ENCODE measurements at regions not wholly inside any gene's neighbourhood (a gene's known extent, or its start where the extent isn't known, plus 50 kb on each side); places are given as distances from the start of the nearest gene placed in this dataset.

- no peak overlapping the region for H3K27ac ChIP-seq (ENCODE audit: low read depth, low read length)
- Mint-ChIP-seq H3K4me3 (peak overlapping the region in 9 of 10 donors; percentile 34 to 77 (median 63)), H3K36me3 (peaks cover 0 to 4% (median 0%) of the 10 kb centered on the region in 5 donors), H3K4me1 (peaks cover 0 to 10% (median 6%) of the 10 kb centered on the region in 7 donors), H3K9me3 (peaks cover 0 to 1% (median 0%) of the 10 kb centered on the region in 11 donors), H3K27me3 (peaks cover 20 to 42% (median 24%) of the 10 kb centered on the region in 5 donors), H3K27ac (peak overlapping the region in 2 of 9 donors; percentile 28 to 74)
- H3K4me3 ChIP-seq (ENCODE audit: low read length), result no peak overlapping the region
- intact Hi-C loops (cut with micrococcal nuclease), result no loop called here
- no peaks in the 10 kb centered on the region for H3K4me1 ChIP-seq (ENCODE audit: control insufficient read depth in 2 of 2, insufficient read depth in 2 of 2, low read length in 2 of 2)
- ChIA-PET POLR2A (no interaction called here), CTCF (no interaction called here)
- ATAC-seq, result peak; percentile 73
- no peaks in the 10 kb centered on the region for H3K36me3 ChIP-seq (ENCODE audit: control insufficient read depth in 2 of 3, insufficient read depth in 3 of 3, low read length in 3 of 3)
- no peaks in the 10 kb centered on the region for H3K9me3 ChIP-seq (ENCODE audit: control insufficient read depth in 2 of 3, low read length in 3 of 3)
- no peaks in the 10 kb centered on the region for H3K27me3 ChIP-seq (ENCODE audit: control insufficient read depth in 2 of 2, insufficient read depth in 2 of 2, low read length in 2 of 2)
- peak in 4 of 9 donors; percentile 5 to 19 (median 12) for DNase-seq
These were observed 118.7 kb downstream of the VAPA start for GRCh38 chr18:10032331-10033015.

GRCh38 chr18:10033016-10033399 is 119.2 kb downstream of the VAPA start:
- Mint-ChIP-seq H3K9me3 (peaks cover 0 to 2% (median 0%) of the 10 kb centered on the region in 11 donors), H3K4me3 (peak overlapping the region in 9 of 10 donors; percentile 34 to 77 (median 63)), H3K36me3 (peaks cover 0 to 4% (median 0%) of the 10 kb centered on the region in 5 donors), H3K4me1 (peaks cover 0 to 10% (median 6%) of the 10 kb centered on the region in 7 donors), H3K27me3 (peaks cover 23 to 45% (median 25%) of the 10 kb centered on the region in 5 donors), H3K27ac (peak overlapping the region in 1 of 9 donors; percentile 74)
- no peaks in the 10 kb centered on the region for H3K36me3 ChIP-seq (ENCODE audit: control insufficient read depth in 2 of 3, insufficient read depth in 3 of 3, low read length in 3 of 3)
- no peak overlapping the region for H3K4me3 ChIP-seq (ENCODE audit: low read length)
- no peaks in the 10 kb centered on the region for H3K4me1 ChIP-seq (ENCODE audit: control insufficient read depth in 2 of 2, insufficient read depth in 2 of 2, low read length in 2 of 2)
- intact Hi-C loops (cut with micrococcal nuclease), result no loop called here
- POLR2A ChIA-PET, result no interaction called here
- DNase-seq (no peak), ATAC-seq (no peak)
- H3K27me3 ChIP-seq (ENCODE audit: control insufficient read depth in 2 of 2, insufficient read depth in 2 of 2, low read length in 2 of 2), result no peaks in the 10 kb centered on the region
- H3K27ac ChIP-seq (ENCODE audit: low read depth, low read length), result no peak overlapping the region
- CTCF ChIA-PET, result no interaction called here
- no peaks in the 10 kb centered on the region for H3K9me3 ChIP-seq (ENCODE audit: control insufficient read depth in 2 of 3, low read length in 3 of 3)

GRCh38 chr18:10035281-10035991 is 121.6 kb downstream of the VAPA start:
- DNase-seq (no peak), ATAC-seq (no peak)
- H3K9me3 Mint-ChIP-seq, result peaks cover 0 to 3% (median 0%) of the 10 kb centered on the region in 11 donors
- intact Hi-C loops (cut with micrococcal nuclease), result no loop called here
- Histone ChIP-seq H3K36me3 (ENCODE audit: control insufficient read depth in 2 of 3, insufficient read depth in 3 of 3, low read length in 3 of 3) (no peaks in the 10 kb centered on the region), H3K27ac (ENCODE audit: low read depth, low read length) (no peak overlapping the region), H3K4me3 (ENCODE audit: low read length) (no peak overlapping the region), H3K4me1 (ENCODE audit: control insufficient read depth in 2 of 2, insufficient read depth in 2 of 2, low read length in 2 of 2) (no peaks in the 10 kb centered on the region), H3K27me3 (ENCODE audit: control insufficient read depth in 2 of 2, insufficient read depth in 2 of 2, low read length in 2 of 2) (no peaks in the 10 kb centered on the region), H3K9me3 (ENCODE audit: control insufficient read depth in 2 of 3, low read length in 3 of 3) (no peaks in the 10 kb centered on the region)
- ChIA-PET POLR2A (no interaction called here), CTCF (no interaction called here)
- peaks cover 22 to 50% (median 24%) of the 10 kb centered on the region in 5 donors for H3K27me3 Mint-ChIP-seq
- H3K36me3 Mint-ChIP-seq, result peaks cover 0 to 4% (median 0%) of the 10 kb centered on the region in 5 donors
- peaks cover 0 to 10% (median 6%) of the 10 kb centered on the region in 7 donors for H3K4me1 Mint-ChIP-seq
- no peak overlapping the region for H3K4me3 Mint-ChIP-seq
- H3K27ac Mint-ChIP-seq, result no peak overlapping the region

GRCh38 chr18:10036479-10036878 is 122.7 kb downstream of the VAPA start:
- ChIA-PET POLR2A (no interaction called here), CTCF (no interaction called here)
- Mint-ChIP-seq H3K4me3 (no peak overlapping the region), H3K4me1 (peaks cover 0 to 10% (median 6%) of the 10 kb centered on the region in 7 donors), H3K27me3 (peaks cover 16 to 42% (median 22%) of the 10 kb centered on the region in 5 donors), H3K27ac (no peak overlapping the region), H3K9me3 (peaks cover 1 to 12% (median 4%) of the 10 kb centered on the region in 11 donors), H3K36me3 (peaks cover 0 to 4% (median under 1%) of the 10 kb centered on the region in 5 donors)
- no peaks in the 10 kb centered on the region for H3K36me3 ChIP-seq (ENCODE audit: control insufficient read depth in 2 of 3, insufficient read depth in 3 of 3, low read length in 3 of 3)
- no peaks in the 10 kb centered on the region for H3K4me1 ChIP-seq (ENCODE audit: control insufficient read depth in 2 of 2, insufficient read depth in 2 of 2, low read length in 2 of 2)
- H3K4me3 ChIP-seq (ENCODE audit: low read length), result no peak overlapping the region
- intact Hi-C loops (cut with micrococcal nuclease), result no loop called here
- no peak for ATAC-seq
- no peaks in the 10 kb centered on the region for H3K27me3 ChIP-seq (ENCODE audit: control insufficient read depth in 2 of 2, insufficient read depth in 2 of 2, low read length in 2 of 2)
- DNase-seq, result no peak
- no peaks in the 10 kb centered on the region for H3K9me3 ChIP-seq (ENCODE audit: control insufficient read depth in 2 of 3, low read length in 3 of 3)
- H3K27ac ChIP-seq (ENCODE audit: low read depth, low read length), result no peak overlapping the region

GRCh38 chr18:10037181-10037580 is 123.4 kb downstream of the VAPA start:
- intact Hi-C loops (cut with micrococcal nuclease), result no loop called here
- Histone ChIP-seq H3K27me3 (ENCODE audit: control insufficient read depth in 2 of 2, insufficient read depth in 2 of 2, low read length in 2 of 2) (no peaks in the 10 kb centered on the region), H3K36me3 (ENCODE audit: control insufficient read depth in 2 of 3, insufficient read depth in 3 of 3, low read length in 3 of 3) (no peaks in the 10 kb centered on the region), H3K9me3 (ENCODE audit: control insufficient read depth in 2 of 3, low read length in 3 of 3) (peaks cover 0 to 3% (median 0%) of the 10 kb centered on the region in 3 experiments), H3K27ac (ENCODE audit: low read depth, low read length) (no peak overlapping the region), H3K4me3 (ENCODE audit: low read length) (no peak overlapping the region), H3K4me1 (ENCODE audit: control insufficient read depth in 2 of 2, insufficient read depth in 2 of 2, low read length in 2 of 2) (no peaks in the 10 kb centered on the region)
- peaks cover 0 to 10% (median 6%) of the 10 kb centered on the region in 7 donors for H3K4me1 Mint-ChIP-seq
- ChIA-PET CTCF (no interaction called here), POLR2A (no interaction called here)
- peaks cover 16 to 35% (median 22%) of the 10 kb centered on the region in 5 donors for H3K27me3 Mint-ChIP-seq
- peaks cover 3 to 19% (median 11%) of the 10 kb centered on the region in 11 donors for H3K9me3 Mint-ChIP-seq
- ATAC-seq, result no peak
- H3K36me3 Mint-ChIP-seq, result peaks cover 0 to 7% (median 4%) of the 10 kb centered on the region in 5 donors
- no peak for DNase-seq
- H3K27ac Mint-ChIP-seq, result no peak overlapping the region
- peak overlapping the region in 1 of 10 donors; percentile 39 for H3K4me3 Mint-ChIP-seq

DNA sequence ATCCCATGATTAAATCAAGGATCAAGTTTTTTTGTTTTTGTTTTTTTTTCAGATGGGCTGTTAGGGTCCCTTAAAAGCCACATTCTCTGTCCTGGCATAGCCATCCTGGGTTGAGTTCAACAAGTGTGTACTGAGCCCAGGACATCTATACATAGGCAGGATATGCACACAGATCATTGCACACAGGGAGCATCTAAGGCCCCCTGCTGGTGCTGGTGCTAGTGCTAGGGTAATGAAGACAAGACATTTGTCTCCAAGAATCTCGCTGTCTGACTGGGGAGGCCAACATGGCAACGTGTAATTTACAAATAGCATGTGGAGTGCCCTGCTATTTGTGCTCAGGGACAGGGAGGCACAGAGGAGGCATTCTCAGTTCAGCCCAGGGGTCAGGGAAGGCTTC is 124.5 kb downstream of the VAPA start:
- Histone ChIP-seq H3K9me3 (ENCODE audit: control insufficient read depth in 2 of 3, low read length in 3 of 3) (peaks cover 0 to 7% (median 0%) of the 10 kb centered on the region in 3 experiments), H3K27me3 (ENCODE audit: control insufficient read depth in 2 of 2, insufficient read depth in 2 of 2, low read length in 2 of 2) (no peaks in the 10 kb centered on the region), H3K27ac (ENCODE audit: low read depth, low read length) (no peak overlapping the region), H3K4me3 (ENCODE audit: low read length) (no peak overlapping the region), H3K4me1 (ENCODE audit: control insufficient read depth in 2 of 2, insufficient read depth in 2 of 2, low read length in 2 of 2) (no peaks in the 10 kb centered on the region), H3K36me3 (ENCODE audit: control insufficient read depth in 2 of 3, insufficient read depth in 3 of 3, low read length in 3 of 3) (no peaks in the 10 kb centered on the region)
- Mint-ChIP-seq H3K4me3 (no peak overlapping the region), H3K27me3 (peaks cover 11 to 30% (median 16%) of the 10 kb centered on the region in 5 donors), H3K36me3 (peaks cover 0 to 7% (median 2%) of the 10 kb centered on the region in 5 donors), H3K4me1 (peaks cover 0 to 4% (median under 1%) of the 10 kb centered on the region in 7 donors), H3K27ac (no peak overlapping the region), H3K9me3 (peaks cover 6 to 25% (median 11%) of the 10 kb centered on the region in 11 donors)
- intact Hi-C loops (cut with micrococcal nuclease), result no loop called here
- POLR2A ChIA-PET, result no interaction called here
- CTCF ChIA-PET, result no interaction called here
- DNase-seq (no peak), ATAC-seq (no peak)

Data from naive thymus-derived CD4-positive, alpha-beta T cell (primary cell).